Endothelial cell of umbilical vein (primary cell): ENCODE measurements at regions not wholly inside any gene's neighbourhood (a gene's known extent, or its start where the extent isn't known, plus 50 kb on each side); places are given as distances from the start of the nearest gene placed in this dataset.

Experiments
- BruUV-seq: library from RNA; stranded (reverse); fragments of 400-500 nt; replicated peaks from 2 replicates; lab custom pipeline; 2021; lab: Mats Ljungman, UMichigan
- CTCF ChIA-PET: fragments of 300-600, 350-600 bp; sonication (Branson Sonifier 250); formaldehyde crosslinking; loops from one replicate; lab custom pipeline; 2021; ENCODE audit warnings: antibody characterized with exemption, inconsistent platforms; lab: Charles Lee
- POLR2A ChIA-PET: fragments of 300-600, 350-600 bp; sonication (Branson Sonifier 250); formaldehyde crosslinking; loops from one replicate; lab custom pipeline; 2021; ENCODE audit warnings: antibody characterized with exemption, inconsistent platforms; lab: Charles Lee
- DNase-seq: peaks from one replicate; pipeline ENCODE4 v3.0.0-alpha.2; 2011; ENCODE audit warnings: low read depth, low spot score
- FAIRE-seq: peaks from 2 replicates; lab custom pipeline; 2011; peaks lifted over from hg19 to GRCh38; lab: Jason Lieb, UNC
- H2AFZ ChIP-seq: 2 replicates; pipeline ENCODE4 v1.6.0; 2012; ENCODE audit warnings: low read depth, low read length, control low read depth, inconsistent platforms
- H3K27ac ChIP-seq: 2 replicates; pipeline ENCODE4 v1.5.1; 2011; ENCODE audit warnings: low read depth, mild to moderate bottlenecking, control low read depth, low read length, moderate library complexity; ENCODE audit not compliant: insufficient read depth
- H3K27me3 ChIP-seq, 2 experiments: 2 replicates each; pipeline versions ENCODE4 v1.6.0 to v1.6.1; 2011; ENCODE audit warnings: low read length in 2 of 2, mixed read lengths in 1 of 2; ENCODE audit not compliant: control insufficient read depth in 2 of 2, insufficient read depth in 2 of 2
- H3K36me3 ChIP-seq, 2 experiments: 2 replicates in 1 of 2; 3 replicates in 1 of 2; pipeline ENCODE4 v1.5.1; 2011; ENCODE audit warnings: low read length in 2 of 2, mild to moderate bottlenecking in 1 of 2, moderate library complexity in 1 of 2; ENCODE audit not compliant: control insufficient read depth in 2 of 2, insufficient read depth in 2 of 2; ENCODE audit errors: extremely low read depth in 1 of 2
- H3K4me1 ChIP-seq: 3 replicates; pipeline ENCODE4 v1.5.1; 2011; ENCODE audit warnings: mild to moderate bottlenecking, low read length; ENCODE audit not compliant: control insufficient read depth, insufficient read depth; ENCODE audit errors: extremely low read depth
- H3K4me2 ChIP-seq: 2 replicates; pipeline ENCODE4 v1.6.1; 2011; ENCODE audit warnings: low read length, control low read depth, mixed read lengths; ENCODE audit not compliant: insufficient read depth
- H3K4me3 ChIP-seq, 3 experiments: fragments of 200-600 bp in 1 of 3; sonication (generic), shearing (Covaris generic) in 1 of 3; replicated peaks in 1 of 3; 2 replicates each; pipeline ENCODE4 v1.5.1; 2011 to 2016; ENCODE audit warnings: control low read depth in 3 of 3, low read length in 3 of 3, mild to moderate bottlenecking in 2 of 3, inconsistent platforms in 1 of 3, low read depth in 1 of 3, moderate library complexity in 1 of 3; ENCODE audit not compliant: insufficient read depth in 1 of 3
- H3K79me2 ChIP-seq: 2 replicates; pipeline ENCODE4 v1.6.0; 2012; ENCODE audit warnings: low read length, inconsistent platforms; ENCODE audit not compliant: control insufficient read depth, insufficient read depth
- H3K9ac ChIP-seq: replicated peaks from 2 replicates; pipeline ENCODE3; 2011; ENCODE audit warnings: low read length, control low read depth; ENCODE audit not compliant: insufficient read depth; ENCODE audit errors: extremely low read depth
- H3K9me1 ChIP-seq: replicated peaks from 3 replicates; pipeline ENCODE4 v1.6.0; 2011; ENCODE audit warnings: mild to moderate bottlenecking, low read length; ENCODE audit not compliant: control insufficient read depth, insufficient read depth; ENCODE audit errors: extremely low read depth
- H3K9me3 ChIP-seq: replicated peaks from 2 replicates; pipeline ENCODE4 v1.5.1; 2012; ENCODE audit warnings: low read length, inconsistent platforms; ENCODE audit not compliant: control insufficient read depth, insufficient read depth
- H4K20me1 ChIP-seq: replicated peaks from 2 replicates; pipeline ENCODE3; 2011; ENCODE audit warnings: mild to moderate bottlenecking, low read length; ENCODE audit not compliant: control insufficient read depth, insufficient read depth; ENCODE audit errors: extremely low read depth
- CTCF ChIP-seq, 2 donors: IDR thresholded peaks; 1 replicate in 1 of 2; 2 replicates in 1 of 2; pipeline ENCODE4 v1.5.1; 2011; ENCODE audit warnings: low read length in 2 of 2, mild to moderate bottlenecking in 2 of 2, moderate library complexity in 2 of 2, control low read depth in 1 of 2, inconsistent platforms in 1 of 2, low read depth in 1 of 2; ENCODE audit not compliant: insufficient read depth in 1 of 2; ENCODE audit errors: extremely low read depth in 1 of 2
- EZH2 ChIP-seq: IDR thresholded peaks from 2 replicates; pipeline ENCODE4 v1.6.1; 2012; ENCODE audit warnings: borderline replicate concordance, low read depth, mild to moderate bottlenecking, moderate library complexity, low read length, inconsistent platforms; ENCODE audit not compliant: severe bottlenecking
- FOS ChIP-seq: IDR thresholded peaks from 2 replicates; pipeline ENCODE4 v1.6.1; 2011; ENCODE audit warnings: mild to moderate bottlenecking, low read length, moderate library complexity, borderline replicate concordance; ENCODE audit not compliant: insufficient read depth
- GATA2 ChIP-seq: IDR thresholded peaks from 2 replicates; pipeline ENCODE4 v1.7.0; 2011; ENCODE audit warnings: low read depth, mild to moderate bottlenecking, moderate library complexity, mixed read lengths, low read length; ENCODE audit not compliant: insufficient read length, insufficient read depth
- JUN ChIP-seq: IDR thresholded peaks from 2 replicates; pipeline ENCODE4 v1.6.1; 2011; ENCODE audit warnings: borderline replicate concordance, low read depth; ENCODE audit not compliant: insufficient read length, insufficient read depth
- MAX ChIP-seq: IDR thresholded peaks from 2 replicates; pipeline ENCODE4 v1.6.1; 2011; ENCODE audit not compliant: insufficient read depth, insufficient read length
- MYC ChIP-seq: IDR thresholded peaks from one replicate; pipeline ENCODE4 v1.6.1; 2011; ENCODE audit warnings: mild to moderate bottlenecking, low read depth, low read length
- POLR2A ChIP-seq: IDR thresholded peaks from 2 replicates; pipeline ENCODE4 v1.6.1; 2012; ENCODE audit warnings: low read depth, mild to moderate bottlenecking, control low read depth, low read length
- POLR2AphosphoS5 ChIP-seq: IDR thresholded peaks from 2 replicates; pipeline ENCODE4 v1.6.1; 2012; ENCODE audit warnings: low read depth, mild to moderate bottlenecking, control low read depth, low read length, moderate library complexity; ENCODE audit not compliant: insufficient read depth
- dilution Hi-C: fragments of 300-500 bp; cut with MboI; formaldehyde crosslinking; loops from one replicate; pipeline ENCODE4 v1.15.0; 2019; ENCODE audit warnings: low sequenced_read_pairs; ENCODE audit not compliant: extremely low pct_ligation_motif_present
- intact Hi-C: fragments of 100-400 bp; cut with micrococcal nuclease; formaldehyde crosslinking; loops from one replicate; pipeline ENCODE4 v1.10.0; 2022

- dilution Hi-C loops (no loop called here), intact Hi-C loops (no loop called here)
- Histone ChIP-seq H3K9me1 (no peaks in the 10 kb centered on the region), H3K9me3 (no peaks in the 10 kb centered on the region), H3K4me1 (peaks cover 4% of the 10 kb centered on the region), H3K36me3 (no peaks in the 10 kb centered on the region), H3K9ac (no peak overlapping the region), H3K27me3 (no peaks in the 10 kb centered on the region), H3K27ac (no peak overlapping the region), H3K79me2 (no peaks in the 10 kb centered on the region), H4K20me1 (no peaks in the 10 kb centered on the region), H3K4me2 (peak overlapping the region; percentile 71), H3K4me3 (no peak overlapping the region), H2AFZ (no peak overlapping the region)
- BruUV-seq: no TSS peak
- DNase-seq (no peak), FAIRE-seq (no peak)
- ChIA-PET POLR2A (no interaction called here), CTCF (no interaction called here)
- TF ChIP-seq POLR2AphosphoS5 (no peak), MAX (no peak), MYC (no peak), JUN (no peak), POLR2A (no peak), CTCF (IDR thresholded peaks at IDR 0.05; ENCODE audit: extremely low read depth in 1 of 2, insufficient read depth in 1 of 2, low read depth in 1 of 2, low read length in 2 of 2) (no peak), FOS (no peak), EZH2 (no peak), GATA2 (no peak)
Observed at GRCh38 chr4:163404080-163404479, 60.4 kb downstream of the NPY5R start.
